Thyroid gland (tissue), 4 donors: ENCODE measurements at regions not wholly inside any gene's neighbourhood (a gene's known extent, or its start where the extent isn't known, plus 50 kb on each side); places are given as distances from the start of the nearest gene placed in this dataset. TPM values are rescaled to one million over a fixed set of nuclear protein-coding genes. Genes with fewer than 3 reads are reported as not detected.

Experiments used
- DNase-seq, 2 donors: peaks; one replicate each; pipeline ENCODE4 v3.0.0-alpha.2; 2019
- H3K27ac ChIP-seq, 3 donors: fragments of 200-600 bp; sonication (generic); 1 replicate in 2 of 3; 2 replicates in 1 of 3; pipeline ENCODE4 v1.5.1; 2016 to 2019; ENCODE audit warnings: mild to moderate bottlenecking in 1 of 3, moderate library complexity in 1 of 3
- H3K27me3 ChIP-seq: fragments of 200-600 bp; sonication (generic); one replicate; pipeline ENCODE4 v1.5.1; 2019
- H3K36me3 ChIP-seq, 2 donors: fragments of 200-600 bp; sonication (generic); one replicate each; pipeline ENCODE4 v1.5.1; 2016 to 2019
- H3K4me1 ChIP-seq, 2 donors: fragments of 200-600 bp; sonication (generic); one replicate each; pipeline ENCODE4 v1.5.1; 2017 to 2019
- H3K4me3 ChIP-seq, 3 donors: fragments of 200-600 bp; sonication (generic); replicated peaks in 1 of 3; 1 replicate in 2 of 3; 2 replicates in 1 of 3; pipeline ENCODE4 v1.5.1; 2016; ENCODE audit warnings: mild to moderate bottlenecking in 1 of 3
- H3K9me3 ChIP-seq: fragments of 200-600 bp; sonication (generic); one replicate; pipeline ENCODE4 v1.5.1; 2017
- POLR2A ChIP-seq, 2 donors: fragments of 450-650 bp; IDR thresholded peaks; one replicate each; pipeline ENCODE4 v1.6.1; 2017; ENCODE audit warnings: antibody characterized with exemption in 2 of 2, mild to moderate bottlenecking in 2 of 2, moderate library complexity in 1 of 2
- WGBS, 2 donors: methylation state at CpG; one replicate each; pipeline ENCODE4 v1.1.5; 2017; 5-methylcytosine and 5-hydroxymethylcytosine counted together
- intact Hi-C: fragments of 100-400 bp; cut with DNase I; formaldehyde crosslinking; loops from one replicate; pipeline ENCODE4 v1.15.1; 2023
- small RNA-seq: library from RNA; depleted of rRNA; stranded (forward); fragments of <200 nt; gene quantifications from one replicate; pipeline ENCODE3, GENCODE V24; 2016
- TF ChIP-seq, protein P1 (sequence below), 6 experiments: fragments of 200-600 bp in 3 of 6; fragments of 450-650 bp in 3 of 6; sonication (generic) in 3 of 6; IDR thresholded peaks; one replicate each; pipeline ENCODE4 v1.5.1; 2016 to 2019; ENCODE audit warnings: antibody characterized with exemption in 6 of 6, mild to moderate bottlenecking in 2 of 6, inconsistent platforms in 1 of 6, moderate library complexity in 1 of 6

DNA sequence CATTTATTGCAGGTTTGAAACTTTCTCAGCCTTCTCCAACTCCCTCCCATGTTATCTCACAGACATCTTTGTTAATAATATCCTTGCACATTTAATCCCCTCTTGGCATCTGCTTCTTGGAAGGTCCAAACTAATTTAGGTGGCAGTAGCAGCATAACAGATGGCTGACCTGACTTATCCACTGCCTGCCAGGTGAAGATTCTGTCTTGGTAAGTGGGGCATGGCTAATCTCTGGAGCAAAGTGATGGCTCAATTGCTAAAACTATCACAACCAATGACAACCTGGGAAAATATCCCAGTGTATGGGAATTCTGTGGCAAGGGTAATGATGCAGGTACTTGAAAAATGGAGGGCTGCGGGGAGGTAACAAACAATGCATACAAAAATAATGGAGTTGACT is 58.2 kb upstream of the ALG10B start:
- Histone ChIP-seq H3K4me3 (no peak overlapping the region), H3K4me1 (no peaks in the 10 kb centered on the region), H3K9me3 (no peaks in the 10 kb centered on the region), H3K27ac (no peak overlapping the region), H3K27me3 (no peaks in the 10 kb centered on the region), H3K36me3 (no peaks in the 10 kb centered on the region)
- intact Hi-C loops: no loop called here
- TF ChIP-seq, protein P1, sequence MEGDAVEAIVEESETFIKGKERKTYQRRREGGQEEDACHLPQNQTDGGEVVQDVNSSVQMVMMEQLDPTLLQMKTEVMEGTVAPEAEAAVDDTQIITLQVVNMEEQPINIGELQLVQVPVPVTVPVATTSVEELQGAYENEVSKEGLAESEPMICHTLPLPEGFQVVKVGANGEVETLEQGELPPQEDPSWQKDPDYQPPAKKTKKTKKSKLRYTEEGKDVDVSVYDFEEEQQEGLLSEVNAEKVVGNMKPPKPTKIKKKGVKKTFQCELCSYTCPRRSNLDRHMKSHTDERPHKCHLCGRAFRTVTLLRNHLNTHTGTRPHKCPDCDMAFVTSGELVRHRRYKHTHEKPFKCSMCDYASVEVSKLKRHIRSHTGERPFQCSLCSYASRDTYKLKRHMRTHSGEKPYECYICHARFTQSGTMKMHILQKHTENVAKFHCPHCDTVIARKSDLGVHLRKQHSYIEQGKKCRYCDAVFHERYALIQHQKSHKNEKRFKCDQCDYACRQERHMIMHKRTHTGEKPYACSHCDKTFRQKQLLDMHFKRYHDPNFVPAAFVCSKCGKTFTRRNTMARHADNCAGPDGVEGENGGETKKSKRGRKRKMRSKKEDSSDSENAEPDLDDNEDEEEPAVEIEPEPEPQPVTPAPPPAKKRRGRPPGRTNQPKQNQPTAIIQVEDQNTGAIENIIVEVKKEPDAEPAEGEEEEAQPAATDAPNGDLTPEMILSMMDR (IDR thresholded peaks at IDR 0.05): no peak
- TF ChIP-seq POLR2A (IDR thresholded peaks at IDR 0.05): no peak
- 71 to 82% methylated on average over 1 of the region's 1 CpG for WGBS, 2 donors
- no peak for DNase-seq

Small RNA genes lying in the stretch of these regions (small RNA-seq; reads per million reads assigned to genes)
- gene RF01518 (not detected), gene RNA5SP358 (5.1 reads per million, percentile 86 among the genes with 10 or more reads in this experiment), gene RNA5SP359 (0.28 reads per million)
